ENCODE measurements at regions not wholly inside any gene's neighbourhood (a gene's known extent, or its start where the extent isn't known, plus 50 kb on each side); places are given as distances from the start of the nearest gene placed in this dataset.
A peak's percentile ranks its signal among the peaks of the same experiment; 100 is the strongest.
"Not testable (repeated sequence)": the region's sequence is repeated elsewhere in the genome, so short reads cannot be mapped to it uniquely, and the experiment has no call there.

DNA sequence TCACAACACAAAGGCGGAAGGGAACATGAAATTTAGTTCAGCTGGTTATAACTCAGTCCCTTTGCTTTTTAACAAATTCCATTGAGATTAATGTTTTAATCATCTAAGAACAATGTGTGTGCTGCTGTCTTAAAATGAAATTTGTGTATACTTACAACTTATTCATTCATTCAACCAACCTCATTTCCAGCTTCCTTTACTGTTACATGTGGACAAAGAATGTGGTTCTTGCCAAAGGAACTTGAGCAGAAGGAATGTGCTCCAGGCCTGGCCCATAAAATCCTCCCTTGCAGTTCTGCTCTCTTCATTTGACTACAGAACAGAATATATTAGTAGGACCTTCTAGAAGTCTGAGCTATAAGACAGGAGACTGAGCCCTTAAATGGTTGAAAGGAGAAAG is 176.8 kb upstream of the GLRA2 start:
- Histone ChIP-seq H3K27me3 (replicated peaks; ENCODE audit: control insufficient read depth, insufficient read depth, low read length) (no peaks in the 10 kb centered on the region), H3K4me3 (replicated peaks; ENCODE audit: low read depth, low read length) (no peak overlapping the region), H3K36me3 (ENCODE audit: control insufficient read depth, insufficient read depth, low read length) (no peaks in the 10 kb centered on the region)
- no peak for DNase-seq (ENCODE audit: extremely low read depth, insufficient read length)
- TF ChIP-seq, protein P1, sequence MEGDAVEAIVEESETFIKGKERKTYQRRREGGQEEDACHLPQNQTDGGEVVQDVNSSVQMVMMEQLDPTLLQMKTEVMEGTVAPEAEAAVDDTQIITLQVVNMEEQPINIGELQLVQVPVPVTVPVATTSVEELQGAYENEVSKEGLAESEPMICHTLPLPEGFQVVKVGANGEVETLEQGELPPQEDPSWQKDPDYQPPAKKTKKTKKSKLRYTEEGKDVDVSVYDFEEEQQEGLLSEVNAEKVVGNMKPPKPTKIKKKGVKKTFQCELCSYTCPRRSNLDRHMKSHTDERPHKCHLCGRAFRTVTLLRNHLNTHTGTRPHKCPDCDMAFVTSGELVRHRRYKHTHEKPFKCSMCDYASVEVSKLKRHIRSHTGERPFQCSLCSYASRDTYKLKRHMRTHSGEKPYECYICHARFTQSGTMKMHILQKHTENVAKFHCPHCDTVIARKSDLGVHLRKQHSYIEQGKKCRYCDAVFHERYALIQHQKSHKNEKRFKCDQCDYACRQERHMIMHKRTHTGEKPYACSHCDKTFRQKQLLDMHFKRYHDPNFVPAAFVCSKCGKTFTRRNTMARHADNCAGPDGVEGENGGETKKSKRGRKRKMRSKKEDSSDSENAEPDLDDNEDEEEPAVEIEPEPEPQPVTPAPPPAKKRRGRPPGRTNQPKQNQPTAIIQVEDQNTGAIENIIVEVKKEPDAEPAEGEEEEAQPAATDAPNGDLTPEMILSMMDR (IDR thresholded peaks at IDR 0.05; ENCODE audit: insufficient read depth, low read length, poor library complexity, severe bottlenecking), result no peak

DNA sequence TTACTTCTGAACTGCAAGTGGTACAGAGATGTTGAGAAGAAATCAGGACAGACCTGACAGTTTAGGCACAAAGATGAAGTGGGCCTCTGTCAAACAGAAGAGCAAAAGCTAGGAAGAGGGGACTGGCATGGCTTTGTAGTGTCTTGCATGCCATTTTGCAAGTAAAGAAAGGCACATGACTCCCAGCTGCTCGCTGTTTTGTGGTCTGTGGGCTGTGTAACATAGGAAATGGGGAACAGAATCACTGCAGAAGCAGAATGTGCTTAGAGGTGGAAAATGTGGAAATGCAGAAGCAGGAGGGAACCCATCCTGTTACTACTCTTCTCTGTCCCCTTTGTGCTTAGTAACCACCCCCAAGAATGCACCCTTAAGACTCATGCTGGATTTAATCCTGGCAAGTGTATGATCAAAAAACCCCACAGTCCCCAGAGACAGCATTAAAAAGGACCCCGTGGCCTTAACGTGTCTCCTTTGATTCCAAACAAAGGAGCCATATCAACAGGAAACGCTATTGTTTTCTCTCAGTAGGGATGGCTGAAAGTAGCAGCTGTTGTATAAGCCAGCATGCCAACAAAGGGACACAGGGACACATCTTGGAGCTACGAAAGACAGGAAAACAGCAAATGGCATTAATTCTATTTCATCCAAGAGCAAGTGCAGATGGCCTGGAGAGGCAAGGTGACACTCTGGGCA is 177.6 kb upstream of the GLRA2 start:
- DNase-seq (ENCODE audit: extremely low read depth, insufficient read length), result no peak
- no peaks in the 10 kb centered on the region for H3K27me3 ChIP-seq (replicated peaks; ENCODE audit: control insufficient read depth, insufficient read depth, low read length)
- no peaks in the 10 kb centered on the region for H3K36me3 ChIP-seq (ENCODE audit: control insufficient read depth, insufficient read depth, low read length)
- TF ChIP-seq, protein P1 (IDR thresholded peaks at IDR 0.05; ENCODE audit: insufficient read depth, low read length, poor library complexity, severe bottlenecking), result no peak
- H3K4me3 ChIP-seq (replicated peaks; ENCODE audit: low read depth, low read length), result no peak overlapping the region

DNA sequence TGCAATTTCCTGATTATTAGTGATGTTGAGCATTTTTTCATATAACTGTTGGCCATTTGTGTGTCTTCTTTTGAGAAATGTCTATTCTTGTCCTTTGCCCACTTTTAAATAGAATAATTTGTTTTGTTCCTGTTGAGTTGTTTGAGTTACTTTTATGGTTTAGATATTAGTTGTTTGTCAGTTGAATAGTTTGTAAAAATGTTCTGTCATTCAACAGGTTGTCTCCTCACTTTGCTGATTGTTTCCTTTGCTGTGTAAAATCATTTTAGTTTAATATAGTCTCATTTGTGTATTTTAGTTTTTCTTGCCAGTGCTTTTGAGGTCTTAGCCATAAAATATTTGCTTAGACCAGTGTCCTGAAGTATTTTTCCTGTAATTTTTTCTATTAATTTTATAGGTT is 181.8 kb upstream of the GLRA2 start:
- no peaks in the 10 kb centered on the region for H3K36me3 ChIP-seq (ENCODE audit: control insufficient read depth, insufficient read depth, low read length)
- no peaks in the 10 kb centered on the region for H3K27me3 ChIP-seq (replicated peaks; ENCODE audit: control insufficient read depth, insufficient read depth, low read length)
- no peak overlapping the region for H3K4me3 ChIP-seq (replicated peaks; ENCODE audit: low read depth, low read length)
- TF ChIP-seq, protein P1 (IDR thresholded peaks at IDR 0.05; ENCODE audit: insufficient read depth, low read length, poor library complexity, severe bottlenecking), result no peak
- no peak for DNase-seq (ENCODE audit: extremely low read depth, insufficient read length)

DNA sequence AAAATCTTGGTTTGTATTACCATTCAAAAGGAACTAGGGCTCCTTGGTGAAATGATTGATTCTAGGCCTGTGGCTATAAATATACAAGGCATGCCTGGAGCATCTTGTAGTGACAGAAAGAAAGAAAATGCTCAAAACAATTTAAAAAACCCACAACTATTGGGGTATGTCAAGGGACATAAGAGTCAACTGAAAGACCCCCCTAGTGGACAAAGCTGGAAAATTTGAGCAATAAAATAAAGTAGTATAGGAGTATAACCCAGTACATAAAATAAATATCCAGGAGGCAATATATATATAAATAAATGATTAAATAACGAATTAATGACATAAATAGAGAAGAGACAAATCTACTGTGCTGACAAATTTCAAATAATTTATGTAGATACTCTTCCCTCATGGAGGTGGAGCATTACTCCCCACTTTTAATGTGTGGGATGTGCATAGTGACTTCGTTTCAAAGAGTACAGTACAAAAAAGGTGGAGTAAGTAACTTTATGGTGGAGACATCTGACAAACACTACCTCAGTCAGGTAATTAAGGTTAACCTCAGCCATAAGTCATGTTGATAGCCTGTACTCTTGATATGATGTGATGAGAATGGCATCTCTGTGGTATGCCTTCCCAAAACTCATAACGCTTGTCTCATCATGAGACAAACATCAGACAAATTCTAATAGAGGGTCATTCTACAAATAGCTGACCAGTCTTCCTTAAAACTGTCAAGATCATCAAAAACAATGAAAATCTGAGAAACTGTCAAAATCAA is 185.0 kb upstream of the GLRA2 start:
- DNase-seq (ENCODE audit: extremely low read depth, insufficient read length), result no peak
- TF ChIP-seq, protein P1 (IDR thresholded peaks at IDR 0.05; ENCODE audit: insufficient read depth, low read length, poor library complexity, severe bottlenecking), result peak; percentile 36
- Histone ChIP-seq H3K4me3 (replicated peaks; ENCODE audit: low read depth, low read length) (no peak overlapping the region), H3K27me3 (replicated peaks; ENCODE audit: control insufficient read depth, insufficient read depth, low read length) (no peaks in the 10 kb centered on the region), H3K36me3 (ENCODE audit: control insufficient read depth, insufficient read depth, low read length) (no peaks in the 10 kb centered on the region)

DNA sequence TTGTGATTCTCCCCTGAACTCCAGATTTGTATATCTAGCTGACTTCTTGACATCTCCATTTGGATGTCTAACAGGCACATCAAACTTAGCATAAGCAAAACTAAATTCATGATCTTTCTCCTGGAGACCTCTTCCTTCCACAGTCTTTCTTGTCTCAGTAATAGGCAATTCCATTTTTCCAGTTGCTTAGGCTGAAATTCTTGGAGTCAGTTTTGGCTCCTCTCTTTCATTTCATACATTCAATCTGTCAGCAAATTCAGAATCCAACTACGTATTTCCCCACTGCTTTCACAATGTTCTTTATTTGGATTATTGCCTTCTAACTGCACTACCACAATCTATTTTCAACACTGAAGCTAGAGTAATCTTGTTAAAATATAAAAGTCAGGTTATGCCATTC is 219.9 kb upstream of the GLRA2 start:
- no peak overlapping the region for H3K4me3 ChIP-seq (replicated peaks; ENCODE audit: low read depth, low read length)
- H3K36me3 ChIP-seq (ENCODE audit: control insufficient read depth, insufficient read depth, low read length), result no peaks in the 10 kb centered on the region
- no peak for DNase-seq (ENCODE audit: extremely low read depth, insufficient read length)
- H3K27me3 ChIP-seq (replicated peaks; ENCODE audit: control insufficient read depth, insufficient read depth, low read length), result no peaks in the 10 kb centered on the region
- TF ChIP-seq, protein P1 (IDR thresholded peaks at IDR 0.05; ENCODE audit: insufficient read depth, low read length, poor library complexity, severe bottlenecking), result no peak

DNA sequence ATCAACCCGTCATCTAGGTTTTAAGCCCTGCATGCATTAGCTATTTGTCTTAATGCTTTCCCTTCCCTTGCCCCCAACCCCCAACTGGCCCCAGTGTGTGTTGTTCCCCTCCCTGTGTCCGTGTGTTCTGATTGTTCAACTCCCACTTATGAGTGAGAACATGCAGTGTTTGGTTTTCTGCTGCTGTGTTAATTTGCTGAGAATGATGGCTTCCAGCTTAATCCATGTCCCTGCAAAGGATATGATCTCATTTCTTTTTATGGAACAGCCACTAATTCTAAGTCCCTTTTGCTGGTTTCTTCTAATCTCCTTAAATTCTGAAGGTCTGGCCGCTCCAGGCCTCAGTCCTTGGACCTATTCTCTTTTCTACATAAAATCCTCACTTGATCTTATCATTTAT is 220.4 kb upstream of the GLRA2 start:
- not testable (repeated sequence) for H3K27me3 ChIP-seq (replicated peaks; ENCODE audit: control insufficient read depth, insufficient read depth, low read length); H3K4me3 ChIP-seq (replicated peaks; ENCODE audit: low read depth, low read length); DNase-seq (ENCODE audit: extremely low read depth, insufficient read length); H3K36me3 ChIP-seq (ENCODE audit: control insufficient read depth, insufficient read depth, low read length)
